HEK293 (cell line): ENCODE measurements at regions not wholly inside any gene's neighbourhood (a gene's known extent, or its start where the extent isn't known, plus 50 kb on each side); places are given as distances from the start of the nearest gene placed in this dataset.

Experiments used
- CTCF ChIA-PET: fragments of 350-600 bp; formaldehyde crosslinking; extraction: SDS; loops from one replicate; lab custom pipeline; 2021; ENCODE audit warnings: antibody characterized with exemption; lab: Yijun Ruan, JAX
- POLR2A ChIA-PET: fragments of 300-600 bp; formaldehyde crosslinking; extraction: SDS; loops from one replicate; lab custom pipeline; 2020; ENCODE audit warnings: antibody characterized with exemption, inconsistent platforms; lab: Yijun Ruan, JAX
- H3K27ac ChIP-seq: fragments of 200-500 bp; sonication (Bioruptor generic); 2 replicates; pipeline ENCODE4 v1.5.1; 2014; ENCODE audit warnings: low read depth, low read length, control low read depth, inconsistent platforms; ENCODE audit errors: extremely low read depth
- H3K36me3 ChIP-seq, 2 experiments: fragments of 200-500 bp in 1 of 2; sonication (Bioruptor generic) in 1 of 2; 1 replicate in 1 of 2; 2 replicates in 1 of 2; pipeline ENCODE4 v1.5.1; 2014 to 2017; ENCODE audit warnings: inconsistent platforms in 2 of 2, low read length in 2 of 2; ENCODE audit not compliant: control insufficient read depth in 2 of 2, insufficient read depth in 1 of 2
- H3K4me1 ChIP-seq: fragments of 200-500 bp; sonication (Bioruptor generic); 2 replicates; pipeline ENCODE4 v1.5.1; 2014; ENCODE audit warnings: mild to moderate bottlenecking, low read length, inconsistent platforms; ENCODE audit not compliant: control insufficient read depth, insufficient read depth
- H3K4me3 ChIP-seq: 2 replicates; pipeline ENCODE4 v1.5.1; 2011; ENCODE audit warnings: low read depth, mild to moderate bottlenecking, control low read depth, low read length, moderate library complexity
- H3K9me3 ChIP-seq: fragments of 200-500 bp; sonication (Bioruptor generic); 2 replicates; pipeline ENCODE4 v1.5.1; 2014; ENCODE audit warnings: low read depth, low read length, inconsistent platforms; ENCODE audit not compliant: control insufficient read depth, insufficient read depth
- AEBP2 ChIP-seq: fragments of 450-650 bp; formaldehyde crosslinking; IDR thresholded peaks from 2 replicates; pipeline ENCODE4 v1.5.1; 2016; ENCODE audit warnings: missing biosample characterization, missing genetic modification characterization, borderline replicate concordance
- FEZF1 ChIP-seq: fragments of 450-650 bp; formaldehyde crosslinking; IDR thresholded peaks from 2 replicates; pipeline ENCODE4 v1.5.1; 2016; ENCODE audit warnings: missing biosample characterization, missing genetic modification characterization
- GLI4 ChIP-seq: fragments of 450-650 bp; formaldehyde crosslinking; IDR thresholded peaks from 2 replicates; pipeline ENCODE4 v1.5.1; 2016; ENCODE audit warnings: missing biosample characterization, missing genetic modification characterization
- GLIS1 ChIP-seq: fragments of 450-650 bp; formaldehyde crosslinking; IDR thresholded peaks from 2 replicates; pipeline ENCODE4 v1.5.1; 2016; ENCODE audit warnings: missing biosample characterization, missing genetic modification characterization
- IKZF3 ChIP-seq: fragments of 450-650 bp; IDR thresholded peaks from 2 replicates; pipeline ENCODE4 v1.5.0; 2018; ENCODE audit warnings: missing biosample characterization, mild to moderate bottlenecking, missing genetic modification characterization, moderate library complexity
- MEIS1 ChIP-seq: sonication (generic); formaldehyde crosslinking; IDR thresholded peaks from 2 replicates; pipeline ENCODE4 v1.8.1; 2022; ENCODE audit warnings: missing genetic modification reagents, mild to moderate bottlenecking, borderline replicate concordance
- SP3 ChIP-seq: fragments of 450-650 bp; formaldehyde crosslinking; IDR thresholded peaks from 2 replicates; pipeline ENCODE4 v1.5.1; 2016; ENCODE audit warnings: missing biosample characterization, missing genetic modification characterization
- SP7 ChIP-seq: fragments of 450-650 bp; formaldehyde crosslinking; IDR thresholded peaks from 2 replicates; pipeline ENCODE4 v1.5.1; 2016; ENCODE audit warnings: missing biosample characterization, missing genetic modification characterization
- YY1 ChIP-seq: fragments of 450-650 bp; formaldehyde crosslinking; IDR thresholded peaks from 2 replicates; pipeline ENCODE4 v1.5.1; 2018; ENCODE audit warnings: missing biosample characterization, missing genetic modification characterization
- ZBTB17 ChIP-seq: fragments of 450-650 bp; formaldehyde crosslinking; IDR thresholded peaks from 2 replicates; pipeline ENCODE4 v1.5.1; 2016; ENCODE audit warnings: missing biosample characterization, missing genetic modification characterization
- ZNF169 ChIP-seq: fragments of 450-650 bp; formaldehyde crosslinking; IDR thresholded peaks from 2 replicates; pipeline ENCODE4 v1.5.1; 2016; ENCODE audit warnings: missing biosample characterization, missing genetic modification characterization
- ZNF2 ChIP-seq: fragments of 450-650 bp; formaldehyde crosslinking; IDR thresholded peaks from 2 replicates; pipeline ENCODE4 v1.5.1; 2016; ENCODE audit warnings: missing biosample characterization, missing genetic modification characterization
- ZNF214 ChIP-seq: fragments of 450-650 bp; formaldehyde crosslinking; IDR thresholded peaks from 2 replicates; pipeline ENCODE4 v1.5.1; 2017; ENCODE audit warnings: missing biosample characterization, mild to moderate bottlenecking, missing genetic modification characterization, borderline replicate concordance
- ZNF266 ChIP-seq: fragments of 450-650 bp; formaldehyde crosslinking; IDR thresholded peaks from 2 replicates; pipeline ENCODE4 v1.5.1; 2016; ENCODE audit warnings: missing biosample characterization, missing genetic modification characterization, low read depth
- ZNF335 ChIP-seq: fragments of 450-650 bp; formaldehyde crosslinking; conservative IDR thresholded peaks from 2 replicates; pipeline ENCODE4 v1.5.1; 2016; ENCODE audit warnings: missing biosample characterization, missing genetic modification characterization
- ZNF366 ChIP-seq: fragments of 450-650 bp; formaldehyde crosslinking; conservative IDR thresholded peaks from 2 replicates; pipeline ENCODE4 v1.5.1; 2016; ENCODE audit warnings: missing biosample characterization, missing genetic modification characterization
- ZNF449 ChIP-seq: fragments of 450-650 bp; formaldehyde crosslinking; IDR thresholded peaks from 2 replicates; pipeline ENCODE4 v1.5.1; 2017; ENCODE audit warnings: missing biosample characterization, mild to moderate bottlenecking, missing genetic modification characterization, moderate library complexity
- ZNF501 ChIP-seq: fragments of 450-650 bp; formaldehyde crosslinking; IDR thresholded peaks from 2 replicates; pipeline ENCODE4 v1.5.1; 2016; ENCODE audit warnings: missing biosample characterization, missing genetic modification characterization
- ZNF596 ChIP-seq: fragments of 450-650 bp; IDR thresholded peaks from 2 replicates; pipeline ENCODE4 v1.5.0; 2018; ENCODE audit warnings: missing biosample characterization, mild to moderate bottlenecking, missing genetic modification characterization, moderate library complexity
- ZNF600 ChIP-seq: fragments of 450-650 bp; formaldehyde crosslinking; IDR thresholded peaks from 2 replicates; pipeline ENCODE4 v1.5.1; 2016; ENCODE audit warnings: missing biosample characterization, missing genetic modification characterization
- ZNF624 ChIP-seq: fragments of 450-650 bp; formaldehyde crosslinking; IDR thresholded peaks from 2 replicates; pipeline ENCODE4 v1.5.1; 2017; ENCODE audit warnings: missing biosample characterization, missing genetic modification characterization
- ZNF768 ChIP-seq: fragments of 450-650 bp; formaldehyde crosslinking; IDR thresholded peaks from 2 replicates; pipeline ENCODE4 v1.5.1; 2018; ENCODE audit warnings: missing biosample characterization, mild to moderate bottlenecking, missing genetic modification characterization
- ZNF776 ChIP-seq: fragments of 450-650 bp; formaldehyde crosslinking; IDR thresholded peaks from 2 replicates; pipeline ENCODE4 v1.5.0; 2017; ENCODE audit warnings: missing biosample characterization, missing genetic modification characterization, borderline replicate concordance
- ZNF792 ChIP-seq: fragments of 450-650 bp; formaldehyde crosslinking; IDR thresholded peaks from 2 replicates; pipeline ENCODE4 v1.5.1; 2016; ENCODE audit warnings: missing biosample characterization, missing genetic modification characterization
- ZSCAN30 ChIP-seq: fragments of 450-650 bp; IDR thresholded peaks from 2 replicates; pipeline ENCODE4 v1.5.1; 2018; ENCODE audit warnings: missing biosample characterization, mild to moderate bottlenecking, missing genetic modification characterization, moderate library complexity
- TF ChIP-seq, protein P1 (sequence below): fragments of 450-650 bp; formaldehyde crosslinking; IDR thresholded peaks from 2 replicates; pipeline ENCODE4 v1.5.1; 2017; ENCODE audit warnings: missing biosample characterization, missing genetic modification characterization
- TF ChIP-seq, protein P2 (sequence below): fragments of 450-650 bp; IDR thresholded peaks from 2 replicates; pipeline ENCODE4 v1.5.1; 2018; ENCODE audit warnings: missing biosample characterization, mild to moderate bottlenecking, missing genetic modification characterization
- TF ChIP-seq, protein P3 (sequence below): fragments of 450-650 bp; formaldehyde crosslinking; IDR thresholded peaks from 2 replicates; pipeline ENCODE4; 2016; ENCODE audit warnings: missing biosample characterization, missing genetic modification characterization

GRCh38 chr2:47249931-47250330, 73.6 kb upstream of the CALM2 start:
- Histone ChIP-seq H3K4me1 (peaks cover 12% of the 10 kb centered on the region; the same call in 1 of the 2 replicates), H3K27ac (no peak overlapping the region), H3K36me3 (no peaks in the 10 kb centered on the region), H3K4me3 (no peak overlapping the region), H3K9me3 (no peaks in the 10 kb centered on the region)
- ChIA-PET POLR2A (interaction anchor here (1.1 kb wide), 1 partner anchor 15 kb away, joined by 3 read pairs; no protein-coding TSS in a partner anchor), CTCF (interaction anchor here (0.8 kb wide), 1 partner anchor 70 kb away, joined by 3 read pairs; no protein-coding TSS in a partner anchor)
- TF ChIP-seq ZNF366 (tag by site-specific recombination) (0 out of 2 replicates have a peak, but pooled peaks have one; percentile 2), ZNF169 (no peak), ZNF596 (tag by site-specific recombination) (no peak)
- TF ChIP-seq, all 188 proteins: peak for 1

DNA sequence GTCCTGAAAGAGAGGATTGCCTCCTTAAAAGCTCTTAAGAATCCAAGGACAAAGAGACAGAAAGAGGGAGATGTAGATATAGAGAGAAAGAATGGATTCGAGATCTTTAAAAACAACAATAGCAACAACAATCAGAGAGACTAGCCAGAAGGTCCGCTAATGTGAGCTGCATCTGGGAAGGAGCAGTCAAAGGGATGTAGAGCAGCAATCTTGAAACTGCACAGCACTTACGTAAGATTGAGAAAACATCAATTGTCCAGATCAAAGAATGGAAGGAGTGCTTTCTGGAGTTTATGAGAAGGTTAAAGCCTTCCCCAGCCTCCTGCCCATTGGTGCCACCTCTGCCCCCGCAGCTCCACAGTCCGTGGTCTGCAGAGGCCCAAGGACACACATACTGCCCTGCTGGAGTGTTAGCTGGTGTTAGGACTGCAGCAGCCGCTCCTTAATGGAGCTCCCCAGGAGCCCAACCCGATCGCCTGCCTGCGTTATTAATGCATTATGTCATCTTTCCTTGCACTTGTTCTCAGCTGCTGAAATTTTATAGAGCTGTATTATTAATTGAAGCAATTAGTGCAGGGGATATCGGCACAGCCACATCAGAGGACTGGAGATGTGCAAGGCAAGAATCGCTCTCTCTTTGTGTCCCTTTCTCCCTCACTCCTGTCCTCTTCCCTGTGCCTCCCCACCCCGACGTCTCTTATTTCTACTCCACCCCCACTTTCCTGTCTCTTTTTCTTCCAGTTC, 73.0 kb upstream of the CALM2 start:
- H3K27ac ChIP-seq = no peak overlapping the region
- H3K4me1 ChIP-seq = peaks cover 12% of the 10 kb centered on the region; the same call in 1 of the 2 replicates
- H3K36me3 ChIP-seq = no peaks in the 10 kb centered on the region
- H3K9me3 ChIP-seq = no peaks in the 10 kb centered on the region
- CTCF ChIA-PET = interaction anchor here (0.5 to 0.9 kb wide), 5 partner anchors 23 to 78 kb away, joined by 3 to 4 read pairs (median 3); no protein-coding TSS in a partner anchor
- no peak overlapping the region for H3K4me3 ChIP-seq
- POLR2A ChIA-PET = interaction anchor here (1.0 to 1.1 kb wide), 2 partner anchors 10 to 16 kb away, joined by 3 to 4 read pairs; no protein-coding TSS in a partner anchor
- TF ChIP-seq ZNF2 (tag by site-specific recombination) (no peak), FEZF1 (tag by site-specific recombination) (no peak), ZNF501 (tag by site-specific recombination) (no peak), ZSCAN30 (tag by site-specific recombination) (no peak), ZNF768 (tag by site-specific recombination) (no peak), ZNF792 (no peak), SP3 (tag by site-specific recombination) (no peak), YY1 (no peak), ZNF600 (peak; percentile 71; the same call in 1 of the 2 replicates), ZNF624 (tag by site-specific recombination) (no peak), ZNF335 (tag by site-specific recombination) (peak; percentile 45; the same call in 1 of the 2 replicates), MEIS1 (CRISPR knock-in tag) (no peak), ZNF266 (tag by site-specific recombination) (no peak), GLI4 (tag by site-specific recombination) (no peak), ZNF214 (tag by site-specific recombination) (no peak), ZNF449 (tag by site-specific recombination) (peak; percentile 82; the same call in 1 of the 2 replicates), GLIS1 (tag by site-specific recombination) (peak; percentile 68), IKZF3 (no peak), SP7 (tag by site-specific recombination) (no peak), ZBTB17 (tag by site-specific recombination) (peak; percentile 45), ZNF776 (no peak), AEBP2 (no peak)
- TF ChIP-seq, protein P1, sequence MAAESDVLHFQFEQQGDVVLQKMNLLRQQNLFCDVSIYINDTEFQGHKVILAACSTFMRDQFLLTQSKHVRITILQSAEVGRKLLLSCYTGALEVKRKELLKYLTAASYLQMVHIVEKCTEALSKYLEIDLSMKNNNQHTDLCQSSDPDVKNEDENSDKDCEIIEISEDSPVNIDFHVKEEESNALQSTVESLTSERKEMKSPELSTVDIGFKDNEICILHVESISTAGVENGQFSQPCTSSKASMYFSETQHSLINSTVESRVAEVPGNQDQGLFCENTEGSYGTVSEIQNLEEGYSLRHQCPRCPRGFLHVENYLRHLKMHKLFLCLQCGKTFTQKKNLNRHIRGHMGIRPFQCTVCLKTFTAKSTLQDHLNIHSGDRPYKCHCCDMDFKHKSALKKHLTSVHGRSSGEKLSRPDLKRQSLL (tag by site-specific recombination) = no peak
- TF ChIP-seq, protein P2, sequence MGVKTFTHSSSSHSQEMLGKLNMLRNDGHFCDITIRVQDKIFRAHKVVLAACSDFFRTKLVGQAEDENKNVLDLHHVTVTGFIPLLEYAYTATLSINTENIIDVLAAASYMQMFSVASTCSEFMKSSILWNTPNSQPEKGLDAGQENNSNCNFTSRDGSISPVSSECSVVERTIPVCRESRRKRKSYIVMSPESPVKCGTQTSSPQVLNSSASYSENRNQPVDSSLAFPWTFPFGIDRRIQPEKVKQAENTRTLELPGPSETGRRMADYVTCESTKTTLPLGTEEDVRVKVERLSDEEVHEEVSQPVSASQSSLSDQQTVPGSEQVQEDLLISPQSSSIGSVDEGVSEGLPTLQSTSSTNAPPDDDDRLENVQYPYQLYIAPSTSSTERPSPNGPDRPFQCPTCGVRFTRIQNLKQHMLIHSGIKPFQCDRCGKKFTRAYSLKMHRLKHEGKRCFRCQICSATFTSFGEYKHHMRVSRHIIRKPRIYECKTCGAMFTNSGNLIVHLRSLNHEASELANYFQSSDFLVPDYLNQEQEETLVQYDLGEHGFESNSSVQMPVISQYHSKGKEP (tag by site-specific recombination) = 0 out of 2 replicates have a peak, but pooled peaks have one; percentile 30
- TF ChIP-seq, protein P3, sequence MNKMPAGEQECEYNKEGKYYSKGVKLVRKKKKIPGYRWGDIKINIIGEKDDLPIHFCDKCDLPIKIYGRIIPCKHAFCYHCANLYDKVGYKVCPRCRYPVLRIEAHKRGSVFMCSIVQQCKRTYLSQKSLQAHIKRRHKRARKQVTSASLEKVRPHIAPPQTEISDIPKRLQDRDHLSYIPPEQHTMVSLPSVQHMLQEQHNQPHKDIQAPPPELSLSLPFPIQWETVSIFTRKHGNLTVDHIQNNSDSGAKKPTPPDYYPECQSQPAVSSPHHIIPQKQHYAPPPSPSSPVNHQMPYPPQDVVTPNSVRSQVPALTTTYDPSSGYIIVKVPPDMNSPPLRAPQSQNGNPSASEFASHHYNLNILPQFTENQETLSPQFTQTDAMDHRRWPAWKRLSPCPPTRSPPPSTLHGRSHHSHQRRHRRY (tag by site-specific recombination) = no peak
